Brain microvascular endothelial cell (primary cell): ENCODE measurements at regions not wholly inside any gene's neighbourhood (a gene's known extent, or its start where the extent isn't known, plus 50 kb on each side); places are given as distances from the start of the nearest gene placed in this dataset.

Experiments used
- DNase-seq: peaks from one replicate; pipeline ENCODE4 v3.0.0-alpha.2; 2020
- H3K27ac ChIP-seq: fragments of 250-450 bp; sonication (Bioruptor Pico); 2 replicates; pipeline ENCODE4 v1.5.1; 2020; ENCODE audit warnings: mild to moderate bottlenecking, moderate library complexity
- H3K27me3 ChIP-seq: fragments of 250-450 bp; sonication (Bioruptor Pico); replicated peaks from 2 replicates; pipeline ENCODE4 v1.5.1; 2020; ENCODE audit warnings: mild to moderate bottlenecking
- H3K36me3 ChIP-seq: fragments of 250-450 bp; sonication (Bioruptor Pico); replicated peaks from 2 replicates; pipeline ENCODE4 v1.5.1; 2020; ENCODE audit warnings: mild to moderate bottlenecking
- H3K4me3 ChIP-seq: 2 replicates; pipeline ENCODE4 v1.5.1; 2011; ENCODE audit warnings: low read depth, mild to moderate bottlenecking, control low read depth, low read length, moderate library complexity
- in situ Hi-C: cut with HindIII; loops from 2 replicates; pipeline ENCODE4 v1.10.0; 2017; ENCODE audit warnings: low sequenced_read_pairs, low pct_ligation_motif_present
- TF ChIP-seq, protein P1 (sequence below): IDR thresholded peaks from 2 replicates; pipeline ENCODE4 v1.5.1; 2011; ENCODE audit warnings: low read depth, mild to moderate bottlenecking, moderate library complexity, low read length, control low read depth, inconsistent platforms; ENCODE audit errors: missing control alignments

- peak; percentile 55 for DNase-seq
- H3K36me3 ChIP-seq, result no peaks in the 10 kb centered on the region
- H3K4me3 ChIP-seq, result no peak overlapping the region
- H3K27ac ChIP-seq, result no peak overlapping the region
- in situ Hi-C loops, result no loop called here
- TF ChIP-seq, protein P1, sequence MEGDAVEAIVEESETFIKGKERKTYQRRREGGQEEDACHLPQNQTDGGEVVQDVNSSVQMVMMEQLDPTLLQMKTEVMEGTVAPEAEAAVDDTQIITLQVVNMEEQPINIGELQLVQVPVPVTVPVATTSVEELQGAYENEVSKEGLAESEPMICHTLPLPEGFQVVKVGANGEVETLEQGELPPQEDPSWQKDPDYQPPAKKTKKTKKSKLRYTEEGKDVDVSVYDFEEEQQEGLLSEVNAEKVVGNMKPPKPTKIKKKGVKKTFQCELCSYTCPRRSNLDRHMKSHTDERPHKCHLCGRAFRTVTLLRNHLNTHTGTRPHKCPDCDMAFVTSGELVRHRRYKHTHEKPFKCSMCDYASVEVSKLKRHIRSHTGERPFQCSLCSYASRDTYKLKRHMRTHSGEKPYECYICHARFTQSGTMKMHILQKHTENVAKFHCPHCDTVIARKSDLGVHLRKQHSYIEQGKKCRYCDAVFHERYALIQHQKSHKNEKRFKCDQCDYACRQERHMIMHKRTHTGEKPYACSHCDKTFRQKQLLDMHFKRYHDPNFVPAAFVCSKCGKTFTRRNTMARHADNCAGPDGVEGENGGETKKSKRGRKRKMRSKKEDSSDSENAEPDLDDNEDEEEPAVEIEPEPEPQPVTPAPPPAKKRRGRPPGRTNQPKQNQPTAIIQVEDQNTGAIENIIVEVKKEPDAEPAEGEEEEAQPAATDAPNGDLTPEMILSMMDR, result peak; percentile 96
- peaks cover 5% of the 10 kb centered on the region for H3K27me3 ChIP-seq
Measured at GRCh38 chr13:26929971-26930730, 169.6 kb upstream of the GPR12 start.

DNA sequence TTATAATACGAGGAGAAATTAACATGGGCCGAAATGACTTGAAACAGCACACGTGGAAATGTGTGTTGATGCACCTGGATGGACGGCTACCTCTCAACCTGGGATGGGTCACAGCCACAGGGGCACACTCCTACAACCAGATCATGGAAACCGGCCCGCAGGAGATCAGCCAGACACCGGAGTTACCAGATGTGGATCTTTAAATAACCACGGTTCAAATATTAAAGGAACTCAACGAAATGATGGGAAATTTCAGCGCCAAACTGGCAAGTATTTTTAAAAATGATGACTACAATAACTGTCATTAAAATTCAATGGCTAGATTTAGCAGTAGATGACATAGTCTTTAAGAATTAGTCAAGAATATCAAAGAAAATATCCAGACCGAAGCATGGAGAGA, 166.9 kb upstream of the GPR12 start:
- DNase-seq, result no peak
- TF ChIP-seq, protein P1, result no peak
- in situ Hi-C loops, result no loop called here
- Histone ChIP-seq H3K27ac (no peak overlapping the region), H3K36me3 (no peaks in the 10 kb centered on the region), H3K27me3 (peaks cover 5% of the 10 kb centered on the region), H3K4me3 (no peak overlapping the region)

DNA sequence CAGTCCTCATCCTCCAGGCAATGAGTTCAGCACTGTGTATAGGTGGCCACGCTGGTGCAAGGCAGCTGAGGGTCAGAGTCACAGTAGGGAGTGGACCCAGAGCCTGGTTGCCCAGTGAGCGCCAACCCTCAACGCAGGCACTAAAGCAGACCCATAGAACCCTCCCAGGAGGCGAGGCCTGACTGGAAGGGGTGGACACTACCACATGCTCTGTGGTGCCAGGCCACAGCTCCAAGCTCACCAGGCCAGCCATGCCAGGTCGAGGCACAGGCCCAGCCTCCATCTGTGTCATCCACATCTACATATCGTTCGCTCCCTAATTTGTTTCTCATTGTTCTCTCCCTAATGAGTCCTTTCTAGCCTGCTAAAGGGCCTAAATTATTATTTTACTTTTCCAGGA, 165.8 kb upstream of the GPR12 start:
- Histone ChIP-seq H3K27ac (no peak overlapping the region), H3K36me3 (no peaks in the 10 kb centered on the region), H3K4me3 (no peak overlapping the region), H3K27me3 (peaks cover 5% of the 10 kb centered on the region)
- TF ChIP-seq, protein P1, result no peak
- no peak for DNase-seq
- in situ Hi-C loops, result no loop called here

GRCh38 chr13:26923824-26924605, 163.4 kb upstream of the GPR12 start:
- no peak overlapping the region for H3K4me3 ChIP-seq
- H3K36me3 ChIP-seq, result no peaks in the 10 kb centered on the region
- peaks cover 5% of the 10 kb centered on the region for H3K27me3 ChIP-seq
- no peak overlapping the region for H3K27ac ChIP-seq
- peak; percentile 49 for DNase-seq
- in situ Hi-C loops, result no loop called here
- TF ChIP-seq, protein P1, result no peak

DNA sequence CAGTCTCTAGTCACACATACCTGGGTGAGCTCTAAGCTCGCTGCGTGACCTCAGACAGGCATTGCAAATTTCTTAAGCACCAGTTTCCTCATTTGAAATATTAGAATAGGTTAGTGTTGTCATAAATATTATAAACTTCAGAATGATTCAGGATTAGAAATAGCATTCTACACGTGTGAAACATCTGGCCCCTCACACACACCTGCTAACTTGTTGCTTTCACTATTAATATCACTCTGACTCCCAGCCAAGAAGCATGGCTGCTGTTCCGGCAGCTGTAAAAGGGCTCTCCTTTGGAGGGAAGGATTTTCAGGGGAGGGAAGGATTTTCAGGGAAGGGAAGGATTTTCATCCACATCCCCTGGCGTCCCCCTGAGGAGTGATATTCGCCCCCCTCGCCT, 161.3 kb upstream of the GPR12 start:
- H3K27ac ChIP-seq, result no peak overlapping the region
- no peak overlapping the region for H3K4me3 ChIP-seq
- H3K27me3 ChIP-seq, result peaks cover under 1% of the 10 kb centered on the region
- TF ChIP-seq, protein P1, result no peak
- in situ Hi-C loops, result no loop called here
- no peak for DNase-seq
- no peaks in the 10 kb centered on the region for H3K36me3 ChIP-seq
